ENCODE measurements at regions not wholly inside any gene's neighbourhood (a gene's known extent, or its start where the extent isn't known, plus 50 kb on each side); places are given as distances from the start of the nearest gene placed in this dataset.

GRCh38 chr13:44019651-44020050 lies 139.9 kb downstream of the LACC1 start:
- FAIRE-seq: no peak
- Histone ChIP-seq H3K4me3 (replicated peaks in 1 of 3; ENCODE audit: insufficient read depth in 1 of 3, low read depth in 2 of 3, low read length in 3 of 3) (no peak overlapping the region), H2AFZ (ENCODE audit: low read length) (no peak overlapping the region), H3K27me3 (ENCODE audit: control insufficient read depth in 1 of 2, insufficient read depth in 2 of 2, low read length in 2 of 2) (no peaks in the 10 kb centered on the region), H3K79me2 (ENCODE audit: insufficient read depth, low read length) (no peaks in the 10 kb centered on the region), H3K27ac (ENCODE audit: extremely low read length, insufficient read depth, low read length) (no peak overlapping the region), H3K4me1 (ENCODE audit: insufficient read depth, low read length) (peaks cover 9% of the 10 kb centered on the region), H3K4me2 (ENCODE audit: low read depth, low read length) (no peak overlapping the region), H3K9ac (ENCODE audit: insufficient read depth, low read depth, low read length) (no peak overlapping the region), H3K36me3 (replicated peaks in 1 of 2; ENCODE audit: control insufficient read depth in 1 of 2, insufficient read depth in 2 of 2, low read length in 2 of 2) (no peaks in the 10 kb centered on the region), H3K9me3 (ENCODE audit: low read length) (no peaks in the 10 kb centered on the region), H4K20me1 (ENCODE audit: insufficient read depth, low read length) (no peaks in the 10 kb centered on the region)
- intact Hi-C loops (cut with micrococcal nuclease; ENCODE audit: unreplicated experiment): no loop called here
- ATAC-seq: no peak
- ChIA-PET POLR2A (no interaction called here), CTCF (ENCODE audit: low intra/inter-chr PET ratio, low total read pairs) (no interaction called here)
- no TSS peak for BruUV-seq (replicated peaks)
- in situ Hi-C loops (cut with HindIII; ENCODE audit: extremely low pct_ligation_motif_present, low pct_unique_long_range_greater_than_20kb): no loop called here
- no peak for DNase-seq (ENCODE audit: low spot score)
- 28% methylated on average over 4 of the region's 4 CpGs for WGBS (ENCODE audit: low lambda C conversion rate)
- TF ChIP-seq SRSF1 (optimal IDR thresholded peaks at IDR 0.05; ENCODE audit: low read depth, low read length): no peak
- TF ChIP-seq E2F1 (CRISPR knock-in tag; IDR thresholded peaks at IDR 0.05): no peak
- no peak for TF ChIP-seq MTF1 (CRISPR knock-in tag; IDR thresholded peaks at IDR 0.05)

GRCh38 chr13:44021422-44021821 lies 141.7 kb downstream of the LACC1 start:
- no peaks in the 10 kb centered on the region for H4K20me1 ChIP-seq (ENCODE audit: insufficient read depth, low read length)
- H2AFZ ChIP-seq (ENCODE audit: low read length): no peak overlapping the region
- no peaks in the 10 kb centered on the region for H3K79me2 ChIP-seq (ENCODE audit: insufficient read depth, low read length)
- no peak overlapping the region for H3K27ac ChIP-seq (ENCODE audit: extremely low read length, insufficient read depth, low read length)
- intact Hi-C loops (cut with micrococcal nuclease; ENCODE audit: unreplicated experiment) (no loop called here), in situ Hi-C loops (cut with HindIII; ENCODE audit: extremely low pct_ligation_motif_present, low pct_unique_long_range_greater_than_20kb) (no loop called here)
- CTCF ChIA-PET (ENCODE audit: low intra/inter-chr PET ratio, low total read pairs): no interaction called here
- H3K36me3 ChIP-seq (replicated peaks in 1 of 2; ENCODE audit: control insufficient read depth in 1 of 2, insufficient read depth in 2 of 2, low read length in 2 of 2): no peaks in the 10 kb centered on the region
- H3K4me2 ChIP-seq (ENCODE audit: low read depth, low read length): no peak overlapping the region
- DNase-seq (ENCODE audit: low spot score) (no peak), ATAC-seq (no peak), FAIRE-seq (no peak)
- WGBS (ENCODE audit: low lambda C conversion rate): 6% methylated on average over 3 of the region's 3 CpGs
- no TSS peak for BruUV-seq (replicated peaks)
- H3K9me3 ChIP-seq (ENCODE audit: low read length): no peaks in the 10 kb centered on the region
- POLR2A ChIA-PET: no interaction called here
- no peaks in the 10 kb centered on the region for H3K27me3 ChIP-seq (ENCODE audit: control insufficient read depth in 1 of 2, insufficient read depth in 2 of 2, low read length in 2 of 2)
- peaks cover 9% of the 10 kb centered on the region for H3K4me1 ChIP-seq (ENCODE audit: insufficient read depth, low read length)
- H3K9ac ChIP-seq (ENCODE audit: insufficient read depth, low read depth, low read length): no peak overlapping the region
- no peak overlapping the region for H3K4me3 ChIP-seq (replicated peaks in 1 of 3; ENCODE audit: insufficient read depth in 1 of 3, low read depth in 2 of 3, low read length in 3 of 3)
- TF ChIP-seq PCBP2 (optimal IDR thresholded peaks at IDR 0.05; ENCODE audit: low read depth, low read length, poor library complexity, severe bottlenecking): no peak
- no peak for TF ChIP-seq BRCA1 (CRISPR knock-in tag; IDR thresholded peaks at IDR 0.05)
- TF ChIP-seq ZNF75D (CRISPR knock-in tag; IDR thresholded peaks at IDR 0.05; ENCODE audit: borderline replicate concordance): no peak
- TF ChIP-seq TBP (CRISPR knock-in tag; IDR thresholded peaks at IDR 0.05): no peak
- TF ChIP-seq CSRNP2 (CRISPR knock-in tag; conservative IDR thresholded peaks at IDR 0.05; ENCODE audit: low read depth): no peak
- TF ChIP-seq ZNF441 (CRISPR knock-in tag; IDR thresholded peaks at IDR 0.05; ENCODE audit: borderline replicate concordance): no peak
- no peak for TF ChIP-seq NFATC3 (CRISPR knock-in tag; IDR thresholded peaks at IDR 0.05)
- no peak for TF ChIP-seq TBX2 (CRISPR knock-in tag; IDR thresholded peaks at IDR 0.05; ENCODE audit: borderline replicate concordance)
- TF ChIP-seq KDM5A (IDR thresholded peaks at IDR 0.05; ENCODE audit: borderline replicate concordance, low read length): no peak
- no peak for TF ChIP-seq MLXIP (CRISPR knock-in tag; IDR thresholded peaks at IDR 0.05; ENCODE audit: borderline replicate concordance)
- TF ChIP-seq ZNF446 (CRISPR knock-in tag; IDR thresholded peaks at IDR 0.05): no peak
- TF ChIP-seq MEF2D (CRISPR knock-in tag; IDR thresholded peaks at IDR 0.05): no peak
